A673 (cell line): ENCODE measurements at regions not wholly inside any gene's neighbourhood (a gene's known extent, or its start where the extent isn't known, plus 50 kb on each side); places are given as distances from the start of the nearest gene placed in this dataset.

Experiments used
- EZH2 ChIP-seq: fragments of 200-600 bp; sonication (generic); IDR thresholded peaks from 2 replicates; pipeline ENCODE4 v1.6.1; 2017; ENCODE audit warnings: borderline replicate concordance, low read depth, mild to moderate bottlenecking, mixed read lengths, antibody characterized with exemption, low read length; ENCODE audit not compliant: poor library complexity, severe bottlenecking
- TF ChIP-seq, protein P1 (sequence below): fragments of 300-800, 200-600 bp; sonication (generic); conservative IDR thresholded peaks from 2 replicates; pipeline ENCODE4 v1.5.1; 2017; ENCODE audit warnings: low read depth, mild to moderate bottlenecking, antibody characterized with exemption, low read length, moderate library complexity, mixed read lengths

DNA sequence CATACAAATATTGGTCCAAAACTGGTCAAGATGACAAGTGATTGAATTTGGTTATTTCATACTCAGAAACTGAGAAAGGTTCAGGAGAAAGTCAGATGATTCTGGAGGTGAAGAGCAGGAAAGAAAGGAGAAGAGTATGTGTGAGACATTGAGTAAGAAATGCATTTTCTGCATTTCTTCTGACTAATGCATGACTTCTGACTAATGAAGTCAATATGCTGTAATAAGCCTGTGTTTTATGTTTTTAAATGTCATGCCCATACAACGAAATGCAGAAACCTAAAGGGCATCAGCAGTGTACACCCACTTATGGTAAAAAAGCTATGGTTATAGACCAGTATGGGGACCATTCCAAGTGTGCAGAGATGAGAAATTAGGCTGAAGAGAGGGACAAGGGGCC is 1227.8 kb upstream of the SORCS1 start:
- no peak for TF ChIP-seq EZH2
- TF ChIP-seq, protein P1, sequence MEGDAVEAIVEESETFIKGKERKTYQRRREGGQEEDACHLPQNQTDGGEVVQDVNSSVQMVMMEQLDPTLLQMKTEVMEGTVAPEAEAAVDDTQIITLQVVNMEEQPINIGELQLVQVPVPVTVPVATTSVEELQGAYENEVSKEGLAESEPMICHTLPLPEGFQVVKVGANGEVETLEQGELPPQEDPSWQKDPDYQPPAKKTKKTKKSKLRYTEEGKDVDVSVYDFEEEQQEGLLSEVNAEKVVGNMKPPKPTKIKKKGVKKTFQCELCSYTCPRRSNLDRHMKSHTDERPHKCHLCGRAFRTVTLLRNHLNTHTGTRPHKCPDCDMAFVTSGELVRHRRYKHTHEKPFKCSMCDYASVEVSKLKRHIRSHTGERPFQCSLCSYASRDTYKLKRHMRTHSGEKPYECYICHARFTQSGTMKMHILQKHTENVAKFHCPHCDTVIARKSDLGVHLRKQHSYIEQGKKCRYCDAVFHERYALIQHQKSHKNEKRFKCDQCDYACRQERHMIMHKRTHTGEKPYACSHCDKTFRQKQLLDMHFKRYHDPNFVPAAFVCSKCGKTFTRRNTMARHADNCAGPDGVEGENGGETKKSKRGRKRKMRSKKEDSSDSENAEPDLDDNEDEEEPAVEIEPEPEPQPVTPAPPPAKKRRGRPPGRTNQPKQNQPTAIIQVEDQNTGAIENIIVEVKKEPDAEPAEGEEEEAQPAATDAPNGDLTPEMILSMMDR: no peak
